COLO829 (cell line): ENCODE measurements at regions not wholly inside any gene's neighbourhood (a gene's known extent, or its start where the extent isn't known, plus 50 kb on each side); places are given as distances from the start of the nearest gene placed in this dataset.

Experiments used
- DNase-seq: peaks from one replicate; pipeline ENCODE4 v3.0.0; 2012; ENCODE audit warnings: low spot score

DNA sequence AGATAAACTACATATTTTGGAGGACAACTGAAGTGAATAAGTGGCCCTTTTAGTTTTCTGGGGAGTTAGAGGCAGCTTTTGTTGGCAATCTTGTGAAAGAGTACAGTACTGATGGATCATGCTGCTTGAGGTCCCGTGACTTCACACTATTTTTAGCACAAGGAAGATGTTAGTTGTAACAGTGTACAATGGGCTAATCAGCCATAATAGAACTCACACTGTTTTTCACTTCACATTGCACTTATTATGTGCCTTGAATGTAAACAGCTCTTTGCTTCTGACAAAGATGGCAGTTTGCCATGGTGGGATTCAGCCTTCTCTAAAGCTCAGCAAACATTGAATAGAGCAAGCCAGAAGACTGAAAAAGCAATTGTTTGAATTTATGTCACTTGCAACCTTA lies 176.7 kb upstream of the ZNF608 start:
- peak; percentile 3 for DNase-seq

GRCh38 chr5:124924729-124925128 lies 178.3 kb upstream of the ZNF608 start:
- DNase-seq, result no peak

- DNase-seq, result no peak
Measured at GRCh38 chr5:124927735-124928134, 181.3 kb upstream of the ZNF608 start.

DNA sequence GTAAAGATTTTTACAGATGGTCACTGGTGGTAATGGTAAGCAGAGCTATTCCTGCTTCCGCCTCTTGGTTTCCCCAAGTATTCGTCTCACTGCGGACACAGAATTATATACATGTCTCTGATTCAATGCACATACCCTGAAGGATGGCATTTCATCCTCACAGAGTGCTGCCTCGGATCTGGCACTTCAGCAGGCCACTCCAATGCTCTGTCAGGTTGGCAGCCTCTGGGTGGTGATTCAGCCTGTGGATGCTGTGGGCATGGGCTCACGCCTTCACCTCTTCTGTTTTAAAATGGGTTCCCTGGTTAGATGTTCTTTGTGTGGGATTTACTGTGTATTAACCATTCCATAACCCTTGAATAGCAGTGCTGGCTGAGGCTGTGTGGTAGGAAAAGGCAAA lies 182.6 kb upstream of the ZNF608 start:
- no peak for DNase-seq

DNA sequence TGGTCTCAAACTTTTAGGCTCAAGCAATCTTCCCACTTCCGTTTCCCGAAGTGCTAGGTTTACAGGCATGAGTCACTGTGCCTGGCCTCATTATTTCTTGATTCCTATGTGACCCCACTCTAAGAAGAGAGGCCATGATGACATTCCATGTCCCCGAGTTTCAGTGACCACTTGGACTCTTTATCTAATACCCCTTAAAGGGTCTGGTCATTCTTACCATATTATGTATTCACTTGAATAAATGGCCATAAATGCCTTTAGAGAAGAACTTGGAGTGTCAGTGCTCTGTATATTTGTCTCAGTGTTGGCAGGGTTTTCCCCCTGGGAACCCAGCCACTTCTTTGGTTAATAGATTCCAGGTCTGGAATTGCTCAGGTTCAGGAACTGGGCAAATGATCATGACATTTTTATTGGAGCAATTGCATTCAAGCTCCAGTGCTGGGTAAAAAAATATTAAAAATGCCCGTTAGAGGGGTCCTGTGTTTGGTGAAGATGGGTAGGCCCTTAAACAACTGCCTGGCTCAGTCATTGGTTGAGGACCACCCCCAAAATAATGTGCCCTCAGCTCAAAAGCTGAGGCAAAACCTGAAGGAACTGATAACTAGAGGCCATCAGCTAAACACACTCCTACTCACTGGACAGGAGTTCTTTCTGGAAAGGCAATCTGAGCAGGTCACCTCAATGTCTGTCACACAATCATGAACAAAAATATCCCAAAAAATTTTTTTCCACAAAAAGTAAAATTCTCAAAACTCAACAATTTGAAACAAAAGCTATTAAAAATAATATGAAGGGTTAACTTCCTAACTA lies 186.6 kb upstream of the ZNF608 start:
- DNase-seq, result no peak

DNA sequence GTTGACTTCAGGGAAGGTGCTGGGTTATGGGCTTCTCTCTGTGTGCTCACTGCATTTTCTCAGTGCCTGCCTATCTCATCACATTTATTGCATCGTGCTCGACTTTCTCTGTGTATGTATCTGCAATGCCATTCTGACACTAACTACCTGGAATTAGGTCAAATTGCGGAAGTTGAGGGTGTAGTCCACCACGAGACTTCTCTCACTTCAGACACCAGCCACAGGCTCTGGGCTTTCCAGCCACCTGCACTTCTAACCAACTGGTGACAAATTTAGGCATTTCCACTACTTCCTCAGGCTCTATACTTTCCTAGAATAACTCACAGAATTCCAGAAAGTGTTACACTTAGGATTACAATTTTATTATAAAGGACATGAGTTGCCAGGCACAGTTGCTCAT lies 188.6 kb upstream of the ZNF608 start:
- no peak for DNase-seq

DNA sequence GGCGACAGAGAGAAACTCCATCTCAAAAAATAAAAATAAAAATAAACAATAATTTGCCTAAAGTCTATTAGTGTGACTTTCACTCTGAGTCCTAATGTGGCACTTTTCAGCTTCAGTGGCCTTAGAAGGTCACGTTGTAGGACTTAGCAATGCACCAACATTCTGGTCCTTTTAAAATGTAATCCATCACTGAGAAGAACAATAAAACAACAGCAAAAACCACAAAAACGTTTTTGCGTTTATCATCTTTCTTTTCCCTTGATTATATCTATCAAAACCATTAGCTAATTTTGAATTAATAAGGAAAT lies 190.1 kb upstream of the ZNF608 start:
- DNase-seq, result no peak

GRCh38 chr5:124941051-124942049 lies 194.9 kb upstream of the ZNF608 start:
- no peak for DNase-seq

- DNase-seq, result no peak
Measured at GRCh38 chr5:124948062-124948753, 201.8 kb upstream of the ZNF608 start.

DNA sequence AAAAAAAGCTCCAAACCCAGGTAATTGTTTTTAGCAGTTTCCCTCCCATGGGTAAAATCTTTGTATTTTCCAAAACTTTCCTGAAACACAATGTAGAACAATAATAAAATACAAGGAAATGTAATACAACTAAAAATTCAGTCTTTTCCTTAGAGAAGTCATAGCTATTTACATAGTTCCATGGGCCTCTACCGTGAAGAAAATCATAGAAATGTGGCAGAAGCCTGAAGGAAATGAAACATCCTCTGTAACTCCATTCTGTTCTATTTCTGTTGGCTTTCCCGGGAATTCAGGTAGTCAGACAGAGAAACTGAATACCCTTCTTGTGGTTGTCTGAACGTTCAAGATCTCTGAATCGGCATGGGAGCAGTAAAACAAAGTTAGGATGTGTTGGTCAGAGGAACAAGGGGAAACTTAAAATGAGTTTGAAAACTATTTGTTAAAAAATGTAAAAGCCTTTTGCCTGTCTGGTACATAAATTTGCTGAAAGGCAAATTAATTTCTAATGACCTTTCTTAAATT lies 202.4 kb upstream of the ZNF608 start:
- peak; percentile 11 for DNase-seq

DNA sequence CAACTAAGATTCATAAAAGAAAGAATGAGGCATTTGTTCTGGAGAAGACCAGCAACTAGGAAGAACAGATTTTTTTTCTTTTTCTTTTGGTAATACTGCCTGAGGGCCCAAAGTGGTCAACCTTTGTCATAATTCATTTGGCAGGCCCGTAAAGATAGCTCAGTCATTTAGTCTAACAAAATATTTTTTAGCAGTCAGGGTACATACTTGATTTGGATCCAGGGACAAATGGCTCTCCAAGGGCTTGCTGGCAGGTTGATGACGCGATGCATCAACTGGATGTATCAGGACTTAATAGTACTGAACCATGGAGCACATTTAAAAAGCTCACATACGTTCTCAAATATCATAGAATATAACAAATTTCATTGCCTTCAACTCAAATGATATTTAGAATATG lies 203.4 kb upstream of the ZNF608 start:
- peak; percentile 10 for DNase-seq

DNA sequence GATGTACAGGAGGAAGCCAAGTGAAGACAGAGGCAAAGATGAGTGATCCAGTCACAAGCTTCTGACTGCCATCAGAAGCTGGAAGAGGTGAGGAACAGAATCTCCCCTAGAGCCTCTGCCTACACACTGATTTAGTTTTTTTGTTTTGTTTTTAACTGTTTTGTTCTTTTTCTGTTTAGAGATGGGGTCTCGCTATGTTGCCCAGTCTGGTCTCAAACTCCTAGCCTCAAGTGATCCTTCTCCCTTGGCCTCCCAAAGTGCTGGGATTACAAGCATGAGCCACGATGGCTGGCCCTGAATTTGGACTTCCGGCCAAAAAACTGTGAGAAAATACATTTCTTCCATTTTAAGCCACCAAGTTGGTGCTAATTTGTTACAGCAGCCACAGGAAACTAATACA lies 204.7 kb upstream of the ZNF608 start:
- DNase-seq, result no peak

DNA sequence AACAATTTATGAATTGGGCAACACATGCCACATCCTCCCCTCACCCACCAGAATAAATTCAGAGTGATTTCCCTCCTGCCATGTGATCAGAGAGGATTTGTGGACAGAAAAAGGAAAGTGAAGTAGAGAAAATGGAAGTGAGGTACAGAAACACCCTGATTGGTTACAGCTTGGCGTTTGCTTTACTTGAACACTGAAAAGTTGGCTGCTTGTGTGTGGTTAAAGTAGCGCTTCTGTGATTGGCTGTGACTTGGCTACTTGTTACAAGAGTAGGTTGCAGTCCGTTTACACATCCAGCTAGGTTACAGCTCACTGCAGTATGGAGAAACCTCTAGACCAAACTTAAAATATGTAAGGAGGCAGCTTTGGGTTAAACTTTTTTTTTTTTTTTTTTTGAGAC lies 205.2 kb upstream of the ZNF608 start:
- DNase-seq, result no peak

- no peak for DNase-seq
Measured at GRCh38 chr5:124952079-124952478, 205.6 kb upstream of the ZNF608 start.

- no peak for DNase-seq
Measured at GRCh38 chr5:124952566-124952965, 206.1 kb upstream of the ZNF608 start.

- DNase-seq, result no peak
Measured at GRCh38 chr5:124954784-124955183, 208.3 kb upstream of the ZNF608 start.

- DNase-seq, result no peak
Measured at GRCh38 chr5:124956471-124957029, 210.1 kb upstream of the ZNF608 start.

DNA sequence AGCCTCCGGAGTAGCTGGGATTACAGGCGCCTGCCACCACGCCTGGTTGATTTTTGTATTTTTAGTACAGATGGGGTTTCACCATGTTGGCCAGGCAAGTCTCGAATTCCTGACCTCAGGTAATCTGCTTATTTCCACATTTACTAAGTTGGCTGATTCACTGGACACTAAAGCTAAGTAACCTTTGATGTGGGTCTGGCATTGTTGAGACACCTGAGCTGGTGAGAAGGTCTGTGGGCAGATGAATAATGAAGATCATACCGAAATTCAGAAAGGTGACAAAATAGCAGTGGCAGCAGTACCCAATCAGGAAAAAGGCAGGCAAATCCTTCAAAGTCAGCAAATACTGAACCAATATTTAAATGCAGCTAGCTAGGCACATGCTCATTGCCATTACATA lies 210.6 kb upstream of the ZNF608 start:
- no peak for DNase-seq

DNA sequence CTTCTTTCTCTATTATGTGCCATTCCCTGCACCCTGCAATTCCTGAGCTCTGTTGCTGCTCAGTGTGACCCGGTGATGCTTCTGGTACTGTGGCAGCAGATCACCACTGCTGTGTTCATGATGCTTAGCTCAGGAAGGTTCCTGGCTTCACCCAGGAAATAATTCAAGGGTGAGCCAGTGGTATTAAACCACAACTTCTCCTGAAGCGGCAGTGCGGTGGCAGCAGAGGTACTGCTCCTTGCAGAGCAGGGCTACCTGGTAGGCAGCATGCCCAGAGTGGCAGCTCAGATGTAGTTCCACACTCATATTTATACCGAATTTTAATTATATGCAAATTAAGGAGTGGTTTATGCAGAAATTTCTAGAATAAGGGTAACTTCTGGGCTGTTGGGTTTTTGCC lies 213.8 kb upstream of the ZNF608 start:
- DNase-seq, result no peak

DNA sequence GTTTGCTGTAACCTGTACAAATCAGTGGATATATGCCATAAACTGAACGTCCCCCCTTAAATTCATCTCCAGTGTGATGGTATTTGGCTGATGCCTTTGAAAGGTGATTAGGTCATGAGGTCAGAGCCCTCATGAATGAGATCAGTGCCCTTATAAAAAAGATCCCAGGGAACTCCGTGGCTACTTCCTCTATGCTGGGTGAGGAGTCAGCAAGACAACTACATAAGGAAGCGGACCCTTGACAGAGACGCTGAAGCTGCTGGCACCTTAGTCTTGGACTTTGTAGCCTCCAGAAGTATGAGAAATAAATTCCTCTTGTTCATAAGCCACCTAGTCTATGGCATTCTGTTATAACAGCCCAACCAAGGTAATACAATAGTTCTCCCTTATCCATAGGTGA lies 215.1 kb upstream of the ZNF608 start:
- DNase-seq, result no peak

GRCh38 chr5:124962111-124962510 lies 215.7 kb upstream of the ZNF608 start:
- no peak for DNase-seq

GRCh38 chr5:124962735-124963134 lies 216.3 kb upstream of the ZNF608 start:
- DNase-seq, result no peak
